ENCODE measurements at regions not wholly inside any gene's neighbourhood (a gene's known extent, or its start where the extent isn't known, plus 50 kb on each side); places are given as distances from the start of the nearest gene placed in this dataset.

DNA sequence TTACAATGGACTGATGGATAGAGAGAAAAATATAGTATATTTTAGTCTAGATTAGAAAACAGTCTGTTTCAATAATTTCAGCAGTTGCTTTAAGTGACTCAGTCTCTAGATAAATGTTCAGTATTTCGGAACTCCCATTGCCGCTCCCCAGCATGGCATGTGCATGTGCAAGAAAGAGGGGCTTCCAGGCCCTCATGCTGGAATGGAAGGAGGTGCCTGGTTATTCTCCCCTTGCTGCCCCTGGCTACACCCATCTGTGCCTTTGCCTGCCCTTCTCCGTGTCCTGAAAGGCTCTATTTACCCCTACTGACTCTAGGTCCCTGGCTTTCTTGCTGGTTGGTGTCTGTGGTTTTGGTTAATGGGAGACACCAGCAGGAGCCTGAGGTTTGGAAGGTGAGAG is 115.7 kb upstream of the IFNGR1 start:
- BruUV-seq (replicated peaks): no TSS peak
- H3K4me1 Mint-ChIP-seq (ENCODE audit: low read depth, unreplicated experiment): no peaks in the 10 kb centered on the region
- POLR2A ChIA-PET: no interaction called here

DNA sequence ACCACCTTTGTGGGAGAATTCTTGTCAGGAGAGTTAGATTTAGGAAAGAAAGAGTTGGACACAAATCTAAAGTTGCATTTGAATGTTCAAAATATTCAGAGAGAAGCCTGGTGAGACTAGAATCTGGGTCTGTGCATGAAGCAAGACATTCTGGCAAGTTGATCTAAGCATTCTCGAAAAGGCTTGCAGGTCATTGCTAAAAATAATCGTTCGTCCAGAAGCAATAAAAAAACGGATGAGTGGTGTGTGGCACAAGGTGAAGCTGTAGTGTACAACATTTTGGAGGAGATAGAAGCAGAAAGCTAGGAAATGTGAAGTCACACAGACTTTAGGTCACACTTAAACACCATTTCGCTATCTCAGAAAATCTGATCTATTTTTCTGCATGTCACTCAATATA is 114.9 kb upstream of the IFNGR1 start:
- TF ChIP-seq, protein P1, sequence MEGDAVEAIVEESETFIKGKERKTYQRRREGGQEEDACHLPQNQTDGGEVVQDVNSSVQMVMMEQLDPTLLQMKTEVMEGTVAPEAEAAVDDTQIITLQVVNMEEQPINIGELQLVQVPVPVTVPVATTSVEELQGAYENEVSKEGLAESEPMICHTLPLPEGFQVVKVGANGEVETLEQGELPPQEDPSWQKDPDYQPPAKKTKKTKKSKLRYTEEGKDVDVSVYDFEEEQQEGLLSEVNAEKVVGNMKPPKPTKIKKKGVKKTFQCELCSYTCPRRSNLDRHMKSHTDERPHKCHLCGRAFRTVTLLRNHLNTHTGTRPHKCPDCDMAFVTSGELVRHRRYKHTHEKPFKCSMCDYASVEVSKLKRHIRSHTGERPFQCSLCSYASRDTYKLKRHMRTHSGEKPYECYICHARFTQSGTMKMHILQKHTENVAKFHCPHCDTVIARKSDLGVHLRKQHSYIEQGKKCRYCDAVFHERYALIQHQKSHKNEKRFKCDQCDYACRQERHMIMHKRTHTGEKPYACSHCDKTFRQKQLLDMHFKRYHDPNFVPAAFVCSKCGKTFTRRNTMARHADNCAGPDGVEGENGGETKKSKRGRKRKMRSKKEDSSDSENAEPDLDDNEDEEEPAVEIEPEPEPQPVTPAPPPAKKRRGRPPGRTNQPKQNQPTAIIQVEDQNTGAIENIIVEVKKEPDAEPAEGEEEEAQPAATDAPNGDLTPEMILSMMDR (IDR thresholded peaks at IDR 0.05; ENCODE audit: insufficient read depth in 1 of 2, low read depth in 1 of 2, low read length in 1 of 2, severe bottlenecking in 1 of 2, unreplicated experiment in 1 of 2): no peak
- Mint-ChIP-seq H3K27me3 (ENCODE audit: insufficient read depth, unreplicated experiment) (no peaks in the 10 kb centered on the region), H3K27ac (ENCODE audit: unreplicated experiment) (no peak overlapping the region), H3K36me3 (ENCODE audit: insufficient read depth, unreplicated experiment) (no peaks in the 10 kb centered on the region), H3K4me1 (ENCODE audit: low read depth, unreplicated experiment) (no peaks in the 10 kb centered on the region), H3K9me3 (ENCODE audit: unreplicated experiment) (no peaks in the 10 kb centered on the region), H3K4me3 (ENCODE audit: unreplicated experiment) (no peak overlapping the region)
- H3K27me3 ChIP-seq (replicated peaks; ENCODE audit: control insufficient read depth, insufficient read depth, low read length): no peaks in the 10 kb centered on the region
- H3K9me3 ChIP-seq: no peaks in the 10 kb centered on the region
- no peak for DNase-seq
- no TSS peak for BruUV-seq (replicated peaks)
- no peaks in the 10 kb centered on the region for H3K36me3 ChIP-seq (ENCODE audit: control insufficient read depth, insufficient read depth, low read length)
- ChIA-PET CTCF (no interaction called here), POLR2A (no interaction called here)
- intact Hi-C loops (cut with micrococcal nuclease; ENCODE audit: unreplicated experiment): no loop called here
- H3K4me3 ChIP-seq (ENCODE audit: low read depth, low read length): no peak overlapping the region
- 0 out of 2 replicates have a peak, but pooled peaks cover 4% of the 10 kb centered on the region for H3K4me1 ChIP-seq

More for the DNA sequence above, 115.7 kb upstream of the IFNGR1 start:
- no peak overlapping the region for H3K4me3 ChIP-seq (ENCODE audit: low read depth, low read length)
- no peaks in the 10 kb centered on the region for H3K27me3 ChIP-seq (replicated peaks; ENCODE audit: control insufficient read depth, insufficient read depth, low read length)
- H3K4me1 ChIP-seq: 0 out of 2 replicates have a peak, but pooled peaks cover 4% of the 10 kb centered on the region
- Mint-ChIP-seq H3K9me3 (ENCODE audit: unreplicated experiment) (no peaks in the 10 kb centered on the region), H3K36me3 (ENCODE audit: insufficient read depth, unreplicated experiment) (no peaks in the 10 kb centered on the region), H3K27ac (ENCODE audit: unreplicated experiment) (no peak overlapping the region), H3K27me3 (ENCODE audit: insufficient read depth, unreplicated experiment) (no peaks in the 10 kb centered on the region), H3K4me3 (ENCODE audit: unreplicated experiment) (no peak overlapping the region)
- intact Hi-C loops (cut with micrococcal nuclease; ENCODE audit: unreplicated experiment): no loop called here
- CTCF ChIA-PET: no interaction called here
- no peaks in the 10 kb centered on the region for H3K9me3 ChIP-seq
- no peak for DNase-seq
- TF ChIP-seq, protein P1 (IDR thresholded peaks at IDR 0.05; ENCODE audit: insufficient read depth in 1 of 2, low read depth in 1 of 2, low read length in 1 of 2, severe bottlenecking in 1 of 2, unreplicated experiment in 1 of 2): no peak
- no peaks in the 10 kb centered on the region for H3K36me3 ChIP-seq (ENCODE audit: control insufficient read depth, insufficient read depth, low read length)

DNA sequence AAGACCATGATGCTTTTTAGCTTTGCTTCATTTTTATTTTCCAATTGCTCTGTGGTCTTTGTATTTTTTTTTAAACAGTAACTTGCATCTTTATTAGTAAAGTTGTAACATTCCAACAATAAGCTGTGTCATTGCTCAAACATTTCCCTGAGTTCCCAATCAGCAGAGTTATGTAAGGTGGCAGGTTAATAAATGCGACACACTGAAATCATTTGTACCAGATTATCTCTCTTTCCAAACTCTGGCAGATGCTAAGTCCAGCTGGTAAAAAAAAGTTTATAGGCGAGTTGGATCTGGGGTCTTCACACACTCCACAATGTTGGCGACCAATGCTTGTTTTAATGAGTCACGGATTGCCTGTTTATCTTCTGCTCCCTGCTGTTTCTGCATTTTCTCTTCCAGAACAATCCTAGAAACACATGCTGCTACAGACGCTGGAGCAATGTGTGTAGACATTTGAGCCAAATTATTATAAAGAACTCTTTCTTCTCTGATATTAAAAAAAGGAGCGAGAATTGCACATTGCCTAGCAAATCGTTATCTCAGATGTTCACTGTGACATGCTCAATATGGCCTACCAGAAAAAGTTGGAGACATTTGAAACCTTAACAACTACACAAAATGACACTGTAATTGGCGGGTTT is 113.6 kb upstream of the IFNGR1 start:
- Histone ChIP-seq H3K36me3 (ENCODE audit: control insufficient read depth, insufficient read depth, low read length) (no peaks in the 10 kb centered on the region), H3K9me3 (no peaks in the 10 kb centered on the region), H3K27me3 (replicated peaks; ENCODE audit: control insufficient read depth, insufficient read depth, low read length) (no peaks in the 10 kb centered on the region), H3K4me1 (0 out of 2 replicates have a peak, but pooled peaks cover 4% of the 10 kb centered on the region), H3K4me3 (ENCODE audit: low read depth, low read length) (no peak overlapping the region)
- no peaks in the 10 kb centered on the region for H3K4me1 Mint-ChIP-seq (ENCODE audit: low read depth, unreplicated experiment)
- DNase-seq: no peak
- no peaks in the 10 kb centered on the region for H3K36me3 Mint-ChIP-seq (ENCODE audit: insufficient read depth, unreplicated experiment)
- intact Hi-C loops (cut with micrococcal nuclease; ENCODE audit: unreplicated experiment): no loop called here
- TF ChIP-seq, protein P1 (IDR thresholded peaks at IDR 0.05; ENCODE audit: insufficient read depth in 1 of 2, low read depth in 1 of 2, low read length in 1 of 2, severe bottlenecking in 1 of 2, unreplicated experiment in 1 of 2): no peak
- H3K27me3 Mint-ChIP-seq (ENCODE audit: insufficient read depth, unreplicated experiment): no peaks in the 10 kb centered on the region
- ChIA-PET CTCF (no interaction called here), POLR2A (no interaction called here)
- H3K4me3 Mint-ChIP-seq (ENCODE audit: unreplicated experiment): no peak overlapping the region
- no peaks in the 10 kb centered on the region for H3K9me3 Mint-ChIP-seq (ENCODE audit: unreplicated experiment)
- no peak overlapping the region for H3K27ac Mint-ChIP-seq (ENCODE audit: unreplicated experiment)
- BruUV-seq (replicated peaks): no TSS peak

Data from Caco-2 (cell line).